ENCODE measurements at regions not wholly inside any gene's neighbourhood (a gene's known extent, or its start where the extent isn't known, plus 50 kb on each side); places are given as distances from the start of the nearest gene placed in this dataset.
"Not testable (repeated sequence)": the region's sequence is repeated elsewhere in the genome, so short reads cannot be mapped to it uniquely, and the experiment has no call there.

- no peak overlapping the region for H3K27ac ChIP-seq (ENCODE audit: low read depth, low read length)
Measured at GRCh38 chr3:194880940-194881925, 195.6 kb downstream of the FAM43A start.

DNA sequence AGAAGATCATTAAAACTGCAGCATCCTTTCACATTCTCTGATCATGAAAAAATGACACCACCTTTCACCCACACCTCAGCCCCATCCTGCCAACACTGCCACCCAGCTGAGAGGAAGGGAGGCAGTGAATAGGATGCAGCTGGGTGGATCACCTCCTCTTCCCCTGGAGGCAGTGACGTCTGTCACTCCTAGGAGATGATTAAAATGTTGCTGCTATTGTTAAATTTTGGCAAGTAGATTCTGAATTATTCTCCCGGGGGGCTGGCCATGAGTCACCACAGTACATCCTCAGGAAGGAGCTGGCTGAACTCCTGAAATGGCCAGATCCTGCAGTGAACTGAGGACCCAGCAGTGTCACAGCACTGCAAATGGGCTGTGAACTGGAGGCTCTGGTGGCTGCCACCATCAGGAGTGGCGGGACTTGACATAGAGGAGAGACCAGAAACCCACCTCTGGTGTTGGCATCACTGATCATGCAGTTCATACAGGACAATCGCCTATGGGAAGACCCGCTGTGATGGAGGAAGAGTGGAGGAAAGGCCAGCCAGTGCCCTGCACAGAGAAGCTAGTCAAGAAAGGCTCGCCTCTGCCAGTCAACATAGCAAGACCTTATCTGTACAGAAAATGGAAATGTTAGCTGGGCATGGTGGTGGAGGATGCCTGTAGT is 199.1 kb downstream of the FAM43A start:
- no peak overlapping the region for H3K27ac ChIP-seq (ENCODE audit: low read depth, low read length)
- no peaks in the 10 kb centered on the region for H3K27me3 ChIP-seq (ENCODE audit: control insufficient read depth in 1 of 2, insufficient read depth in 2 of 2, low read length in 2 of 2)
- no peak overlapping the region for H3K4me3 ChIP-seq (ENCODE audit: low read depth in 1 of 2, low read length in 2 of 2)
- peaks cover 10 to 17% of the 10 kb centered on the region in 2 donors for H3K4me1 ChIP-seq (ENCODE audit: control insufficient read depth in 1 of 2, insufficient read depth in 2 of 2, low read length in 2 of 2)
- H3K9ac ChIP-seq (ENCODE audit: low read depth in 1 of 2, low read length in 2 of 2), result no peak overlapping the region
- peaks cover 14 to 15% of the 10 kb centered on the region in 2 donors for H3K9me3 ChIP-seq (ENCODE audit: control insufficient read depth in 1 of 2, low read length in 2 of 2)
- no peaks in the 10 kb centered on the region for H3K36me3 ChIP-seq (ENCODE audit: control insufficient read depth in 1 of 2, insufficient read depth in 2 of 2, low read length in 2 of 2)

More at GRCh38 chr3:194880940-194881925, 195.6 kb downstream of the FAM43A start:
- Histone ChIP-seq H3K9me3 (ENCODE audit: control insufficient read depth in 1 of 2, low read length in 2 of 2) (peaks cover 14 to 15% of the 10 kb centered on the region in 2 donors), H3K36me3 (ENCODE audit: control insufficient read depth in 1 of 2, insufficient read depth in 2 of 2, low read length in 2 of 2) (no peaks in the 10 kb centered on the region), H3K4me3 (ENCODE audit: low read depth in 1 of 2, low read length in 2 of 2) (no peak overlapping the region), H3K9ac (ENCODE audit: low read depth in 1 of 2, low read length in 2 of 2) (no peak overlapping the region), H3K27me3 (ENCODE audit: control insufficient read depth in 1 of 2, insufficient read depth in 2 of 2, low read length in 2 of 2) (no peaks in the 10 kb centered on the region), H3K4me1 (ENCODE audit: control insufficient read depth in 1 of 2, insufficient read depth in 2 of 2, low read length in 2 of 2) (peaks cover 10 to 17% of the 10 kb centered on the region in 2 donors)

- no peaks in the 10 kb centered on the region for H3K27me3 ChIP-seq (ENCODE audit: control insufficient read depth in 1 of 2, insufficient read depth in 2 of 2, low read length in 2 of 2)
- H3K27ac ChIP-seq (ENCODE audit: low read depth, low read length), result no peak overlapping the region
- H3K36me3 ChIP-seq (ENCODE audit: control insufficient read depth in 1 of 2, insufficient read depth in 2 of 2, low read length in 2 of 2), result no peaks in the 10 kb centered on the region
- H3K9ac ChIP-seq (ENCODE audit: low read depth in 1 of 2, low read length in 2 of 2), result no peak overlapping the region
- peaks cover 14 to 15% of the 10 kb centered on the region in 2 donors for H3K9me3 ChIP-seq (ENCODE audit: control insufficient read depth in 1 of 2, low read length in 2 of 2)
- peaks cover 8 to 9% of the 10 kb centered on the region in 2 donors for H3K4me1 ChIP-seq (ENCODE audit: control insufficient read depth in 1 of 2, insufficient read depth in 2 of 2, low read length in 2 of 2)
- no peak overlapping the region for H3K4me3 ChIP-seq (ENCODE audit: low read depth in 1 of 2, low read length in 2 of 2)
Measured at GRCh38 chr3:194885766-194886165, 200.1 kb downstream of the FAM43A start.

GRCh38 chr3:194886836-194887235 is 201.2 kb downstream of the FAM43A start:
- Histone ChIP-seq H3K9me3 (ENCODE audit: control insufficient read depth in 1 of 2, low read length in 2 of 2) (peaks cover 14 to 15% of the 10 kb centered on the region in 2 donors), H3K27me3 (ENCODE audit: control insufficient read depth in 1 of 2, insufficient read depth in 2 of 2, low read length in 2 of 2) (no peaks in the 10 kb centered on the region), H3K27ac (ENCODE audit: low read depth, low read length) (no peak overlapping the region), H3K9ac (ENCODE audit: low read depth in 1 of 2, low read length in 2 of 2) (no peak overlapping the region), H3K4me1 (ENCODE audit: control insufficient read depth in 1 of 2, insufficient read depth in 2 of 2, low read length in 2 of 2) (no peaks in the 10 kb centered on the region), H3K36me3 (ENCODE audit: control insufficient read depth in 1 of 2, insufficient read depth in 2 of 2, low read length in 2 of 2) (no peaks in the 10 kb centered on the region), H3K4me3 (ENCODE audit: low read depth in 1 of 2, low read length in 2 of 2) (no peak overlapping the region)

GRCh38 chr3:194888062-194888461 is 202.4 kb downstream of the FAM43A start:
- H3K4me3 ChIP-seq (ENCODE audit: low read depth in 1 of 2, low read length in 2 of 2); H3K27me3 ChIP-seq (ENCODE audit: control insufficient read depth in 1 of 2, insufficient read depth in 2 of 2, low read length in 2 of 2); H3K27ac ChIP-seq (ENCODE audit: low read depth, low read length); H3K9ac ChIP-seq (ENCODE audit: low read depth in 1 of 2, low read length in 2 of 2); H3K4me1 ChIP-seq (ENCODE audit: control insufficient read depth in 1 of 2, insufficient read depth in 2 of 2, low read length in 2 of 2); H3K36me3 ChIP-seq (ENCODE audit: control insufficient read depth in 1 of 2, insufficient read depth in 2 of 2, low read length in 2 of 2): not testable (repeated sequence)
- peaks cover 14 to 15% of the 10 kb centered on the region in 2 donors for H3K9me3 ChIP-seq (ENCODE audit: control insufficient read depth in 1 of 2, low read length in 2 of 2)

DNA sequence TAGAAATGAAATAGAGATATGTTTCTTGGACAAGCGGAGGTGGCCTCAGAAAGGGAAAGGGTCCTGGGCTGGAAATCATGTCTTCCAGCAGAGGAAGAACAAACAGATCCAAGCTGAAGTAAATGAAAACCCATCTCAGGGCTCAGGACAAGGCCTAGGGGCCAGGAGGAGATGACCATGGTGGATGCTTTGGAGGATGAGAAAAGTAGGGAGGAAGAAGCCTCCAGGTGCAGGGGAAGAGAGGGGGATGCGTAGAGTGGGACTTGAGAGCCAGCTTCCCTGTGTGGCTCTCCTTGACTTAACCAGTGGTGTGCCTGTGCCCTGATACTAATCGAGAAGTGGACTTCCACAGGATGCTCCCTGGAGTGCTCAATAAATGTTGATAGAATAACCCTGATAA is 203.2 kb downstream of the FAM43A start:
- H3K4me3 ChIP-seq (ENCODE audit: low read depth in 1 of 2, low read length in 2 of 2), result no peak overlapping the region
- H3K4me1 ChIP-seq (ENCODE audit: control insufficient read depth in 1 of 2, insufficient read depth in 2 of 2, low read length in 2 of 2), result no peaks in the 10 kb centered on the region
- H3K9ac ChIP-seq (ENCODE audit: low read depth in 1 of 2, low read length in 2 of 2), result no peak overlapping the region
- peaks cover 8 to 9% of the 10 kb centered on the region in 2 donors for H3K9me3 ChIP-seq (ENCODE audit: control insufficient read depth in 1 of 2, low read length in 2 of 2)
- H3K36me3 ChIP-seq (ENCODE audit: control insufficient read depth in 1 of 2, insufficient read depth in 2 of 2, low read length in 2 of 2), result no peaks in the 10 kb centered on the region
- H3K27ac ChIP-seq (ENCODE audit: low read depth, low read length), result no peak overlapping the region
- no peaks in the 10 kb centered on the region for H3K27me3 ChIP-seq (ENCODE audit: control insufficient read depth in 1 of 2, insufficient read depth in 2 of 2, low read length in 2 of 2)

DNA sequence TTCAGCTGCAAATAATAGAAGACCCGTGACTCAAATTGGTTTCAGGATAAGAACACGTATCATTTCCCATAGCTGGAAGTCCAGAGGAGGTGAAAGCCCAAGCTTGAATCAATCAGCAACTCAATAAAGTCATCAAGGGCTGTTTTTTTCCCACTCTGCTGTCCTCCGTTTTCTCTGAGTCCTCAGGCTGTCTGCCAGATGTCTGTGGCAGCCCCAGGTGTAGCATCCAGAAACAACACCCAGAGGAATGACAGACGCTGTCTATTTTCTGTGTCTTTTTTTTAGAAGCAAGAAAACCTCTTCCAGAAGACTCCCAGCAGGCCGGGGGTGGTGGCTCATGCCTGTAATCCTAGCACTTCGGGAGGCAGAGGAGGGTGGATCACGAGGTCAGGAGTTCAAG is 204.4 kb downstream of the FAM43A start:
- Histone ChIP-seq H3K9me3 (ENCODE audit: control insufficient read depth in 1 of 2, low read length in 2 of 2) (no peaks in the 10 kb centered on the region), H3K4me3 (ENCODE audit: low read depth in 1 of 2, low read length in 2 of 2) (no peak overlapping the region), H3K36me3 (ENCODE audit: control insufficient read depth in 1 of 2, insufficient read depth in 2 of 2, low read length in 2 of 2) (no peaks in the 10 kb centered on the region), H3K9ac (ENCODE audit: low read depth in 1 of 2, low read length in 2 of 2) (no peak overlapping the region), H3K27me3 (ENCODE audit: control insufficient read depth in 1 of 2, insufficient read depth in 2 of 2, low read length in 2 of 2) (no peaks in the 10 kb centered on the region), H3K27ac (ENCODE audit: low read depth, low read length) (no peak overlapping the region), H3K4me1 (ENCODE audit: control insufficient read depth in 1 of 2, insufficient read depth in 2 of 2, low read length in 2 of 2) (no peaks in the 10 kb centered on the region)

GRCh38 chr3:194893121-194893987 is 207.7 kb downstream of the FAM43A start:
- Histone ChIP-seq H3K36me3 (ENCODE audit: control insufficient read depth in 1 of 2, insufficient read depth in 2 of 2, low read length in 2 of 2) (no peaks in the 10 kb centered on the region), H3K9ac (ENCODE audit: low read depth in 1 of 2, low read length in 2 of 2) (no peak overlapping the region), H3K4me3 (ENCODE audit: low read depth in 1 of 2, low read length in 2 of 2) (no peak overlapping the region), H3K27ac (ENCODE audit: low read depth, low read length) (no peak overlapping the region), H3K27me3 (ENCODE audit: control insufficient read depth in 1 of 2, insufficient read depth in 2 of 2, low read length in 2 of 2) (no peaks in the 10 kb centered on the region), H3K4me1 (ENCODE audit: control insufficient read depth in 1 of 2, insufficient read depth in 2 of 2, low read length in 2 of 2) (no peaks in the 10 kb centered on the region), H3K9me3 (ENCODE audit: control insufficient read depth in 1 of 2, low read length in 2 of 2) (no peaks in the 10 kb centered on the region)

- H3K9me3 ChIP-seq (ENCODE audit: control insufficient read depth in 1 of 2, low read length in 2 of 2), result peaks cover 0 to under 1% of the 10 kb centered on the region in 2 donors
- H3K27ac ChIP-seq (ENCODE audit: low read depth, low read length), result no peak overlapping the region
- no peaks in the 10 kb centered on the region for H3K36me3 ChIP-seq (ENCODE audit: control insufficient read depth in 1 of 2, insufficient read depth in 2 of 2, low read length in 2 of 2)
- no peaks in the 10 kb centered on the region for H3K27me3 ChIP-seq (ENCODE audit: control insufficient read depth in 1 of 2, insufficient read depth in 2 of 2, low read length in 2 of 2)
- no peaks in the 10 kb centered on the region for H3K4me1 ChIP-seq (ENCODE audit: control insufficient read depth in 1 of 2, insufficient read depth in 2 of 2, low read length in 2 of 2)
- H3K4me3 ChIP-seq (ENCODE audit: low read depth in 1 of 2, low read length in 2 of 2), result no peak overlapping the region
- no peak overlapping the region for H3K9ac ChIP-seq (ENCODE audit: low read depth in 1 of 2, low read length in 2 of 2)
Measured at GRCh38 chr3:194894538-194894937, 208.9 kb downstream of the FAM43A start.
